T-helper 1 cell treated with Interleukin-12 subunit alpha and Interleukin-12 subunit beta and Interleukin-4 antibody, amounts not matched to agents 30 ng/mL and 1 ng/mL, for 36 hours (primary cell): ENCODE measurements at regions not wholly inside any gene's neighbourhood (a gene's known extent, or its start where the extent isn't known, plus 50 kb on each side); places are given as distances from the start of the nearest gene placed in this dataset.

Experiments used
- intact Hi-C: fragments of 100-400 bp; cut with micrococcal nuclease; formaldehyde crosslinking; loops from one replicate; pipeline ENCODE4 v1.15.1; 2024

DNA sequence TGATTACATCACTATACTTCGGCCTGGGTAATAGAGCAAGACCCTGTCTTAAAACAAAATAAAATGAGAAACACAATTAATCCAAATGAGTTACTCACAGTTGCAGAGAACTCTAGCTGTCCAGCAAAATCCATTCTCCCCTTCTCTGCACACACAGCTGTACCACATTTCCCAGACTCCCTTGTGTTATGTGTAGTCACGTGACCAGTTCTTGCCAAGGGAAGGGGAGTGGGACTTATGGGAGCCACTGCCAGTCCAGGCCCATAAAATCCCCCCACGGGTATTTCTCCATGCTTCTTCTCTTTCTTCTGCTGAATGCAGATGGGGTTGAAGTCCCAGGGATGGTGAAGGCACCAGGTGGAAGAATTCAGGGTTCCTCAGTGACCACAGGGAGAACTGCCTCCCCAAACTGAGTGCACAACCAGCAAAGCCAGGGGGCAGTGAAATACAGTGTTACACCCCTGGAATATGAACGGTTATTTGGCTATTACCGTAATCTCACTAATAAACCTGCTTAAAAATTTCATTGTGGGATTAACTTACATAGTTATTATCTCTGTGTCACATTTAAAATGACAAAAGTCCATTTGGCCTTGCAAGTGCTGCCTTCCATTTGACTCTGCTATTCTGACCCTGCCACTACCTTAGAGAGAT, 85.6 kb upstream of the FMN2 start:
- intact Hi-C loops: no loop called here

DNA sequence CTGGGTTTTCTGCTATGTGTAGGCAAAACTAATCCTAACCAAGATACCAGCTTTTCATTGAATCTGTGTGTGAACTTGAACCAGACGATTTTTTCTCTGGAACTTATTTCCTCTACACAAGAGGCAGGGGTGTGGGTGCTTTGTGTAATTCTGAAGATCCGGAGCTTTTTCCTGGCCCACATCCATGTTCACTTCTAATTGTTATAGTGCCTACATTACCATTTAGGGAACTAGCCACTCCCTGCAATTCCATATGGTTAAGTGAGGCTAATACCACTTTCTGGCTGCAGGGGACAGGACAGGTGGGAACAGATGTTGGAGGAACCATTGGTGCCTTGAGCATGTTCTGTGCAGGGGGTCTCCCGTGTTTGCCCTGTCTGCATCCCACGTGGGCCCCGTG, 83.4 kb upstream of the FMN2 start:
- intact Hi-C loops: no loop called here

GRCh38 chr1:240014051-240014450, 77.6 kb upstream of the FMN2 start:
- intact Hi-C loops: no loop called here

GRCh38 chr1:240018617-240019016, 73.1 kb upstream of the FMN2 start:
- intact Hi-C loops: no loop called here

DNA sequence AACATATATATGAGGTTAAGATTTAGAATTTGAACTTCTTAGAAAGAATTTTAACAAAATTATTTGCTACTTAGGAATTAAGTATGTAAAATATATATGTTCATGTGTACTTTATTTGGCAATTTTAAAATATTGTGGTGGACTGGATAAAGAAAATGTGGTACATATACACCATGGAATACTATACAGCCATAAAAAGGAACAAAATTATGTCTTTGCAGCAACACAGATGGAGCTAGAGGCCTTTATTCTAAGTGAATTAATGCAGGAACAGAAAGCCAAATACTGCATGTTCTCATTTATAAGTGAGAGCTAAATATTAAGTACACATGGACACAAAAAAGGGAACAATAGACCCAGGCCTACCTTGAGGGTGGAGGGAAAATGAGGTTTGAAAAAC, 72.2 kb upstream of the FMN2 start:
- intact Hi-C loops: no loop called here

DNA sequence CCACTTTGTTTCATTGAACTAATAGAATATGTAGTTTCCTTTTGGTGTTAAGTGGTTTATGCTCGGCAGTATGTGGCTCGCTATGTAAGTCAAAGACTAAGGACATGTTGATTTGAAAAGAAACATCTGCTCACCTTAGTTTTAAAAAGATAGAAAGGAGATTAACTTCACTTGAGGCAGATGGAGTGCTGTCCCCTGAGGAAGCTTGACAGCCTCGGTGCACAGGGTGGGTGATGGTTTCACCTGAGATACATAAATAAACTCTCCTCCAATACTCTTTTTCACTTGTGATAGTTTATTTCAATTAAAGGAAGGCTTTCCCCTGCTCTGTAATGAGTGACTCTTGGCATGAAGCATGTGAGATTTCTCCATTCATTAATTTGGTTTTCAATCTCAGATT, 70.8 kb upstream of the FMN2 start:
- intact Hi-C loops: no loop called here

- intact Hi-C loops: no loop called here
Observed at GRCh38 chr1:240021709-240022108, 70.0 kb upstream of the FMN2 start.

GRCh38 chr1:240027059-240027462, 64.6 kb upstream of the FMN2 start:
- intact Hi-C loops: loop anchor here (1.0 kb wide), 2 partner anchors 122 to 162 kb away; no protein-coding TSS in a partner anchor

DNA sequence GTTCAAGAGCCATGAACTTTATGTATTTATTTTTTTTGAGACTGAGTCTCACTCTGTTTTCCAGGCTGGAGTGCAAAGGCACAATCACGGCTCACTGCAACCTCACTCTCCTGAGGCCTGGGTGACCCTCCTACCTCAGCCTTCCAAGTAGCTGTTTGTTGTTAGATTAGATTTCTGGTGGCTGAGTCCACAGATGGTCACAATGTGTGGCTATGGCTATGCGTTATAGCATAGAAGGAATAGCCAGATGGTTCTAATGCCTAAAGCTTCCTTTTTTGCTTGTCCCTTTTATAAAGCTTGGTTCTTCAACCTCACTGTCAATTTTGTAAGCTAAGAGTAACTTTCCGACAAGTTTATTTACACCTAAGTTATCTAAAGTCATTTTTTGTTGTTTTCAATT, 62.3 kb upstream of the FMN2 start:
- intact Hi-C loops: no loop called here

DNA sequence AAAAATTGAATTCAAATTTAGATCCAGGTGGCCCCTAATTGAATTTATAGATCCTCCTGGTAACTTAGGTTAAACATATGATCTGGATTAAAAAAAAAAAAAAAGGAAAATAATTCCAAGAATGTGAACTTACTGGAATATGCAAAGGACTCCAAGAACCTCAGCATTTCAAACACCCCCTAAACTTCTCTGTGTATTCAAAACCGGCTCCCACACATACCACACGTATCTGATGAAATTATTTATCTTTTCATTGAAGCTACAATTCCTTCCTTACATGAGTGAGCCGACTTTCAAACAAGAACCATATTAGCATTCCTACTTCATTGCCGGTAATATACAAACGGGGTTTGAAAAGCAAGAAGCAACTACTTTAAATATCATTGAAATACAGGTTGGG, 61.4 kb upstream of the FMN2 start:
- intact Hi-C loops: no loop called here

- intact Hi-C loops: no loop called here
Observed at GRCh38 chr1:240031009-240031408, 60.7 kb upstream of the FMN2 start.

GRCh38 chr1:240031414-240031813, 60.3 kb upstream of the FMN2 start:
- intact Hi-C loops: no loop called here

- intact Hi-C loops: no loop called here
Observed at GRCh38 chr1:240033406-240033805, 58.3 kb upstream of the FMN2 start.

DNA sequence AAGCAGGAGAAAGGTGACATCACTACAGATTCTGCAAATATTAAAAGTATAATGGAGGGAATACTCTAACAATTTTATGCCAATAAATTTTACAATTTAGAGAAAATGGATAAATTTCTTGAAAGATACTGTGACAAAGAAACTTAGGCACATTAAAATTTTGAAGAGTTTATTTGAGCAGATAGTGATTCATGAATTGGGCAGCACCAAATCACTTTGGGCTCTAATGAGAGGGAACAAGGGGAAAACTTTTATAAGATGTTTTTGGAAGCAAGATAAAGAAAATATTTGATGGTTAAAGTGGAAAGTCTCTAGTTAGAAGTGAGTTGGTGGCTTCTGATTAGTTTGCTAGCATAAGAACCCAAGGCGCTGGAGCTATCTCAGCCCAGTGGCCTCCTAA, 55.2 kb upstream of the FMN2 start:
- intact Hi-C loops: no loop called here
